Endodermal cell (in vitro differentiated cells): ENCODE measurements at regions not wholly inside any gene's neighbourhood (a gene's known extent, or its start where the extent isn't known, plus 50 kb on each side); places are given as distances from the start of the nearest gene placed in this dataset.

Experiments used
- DNase-seq: peaks from one replicate; pipeline ENCODE4 v3.0.0-alpha.2; 2017
- H3K27ac ChIP-seq: 2 replicates; pipeline ENCODE4 v1.5.1; 2013; ENCODE audit warnings: mild to moderate bottlenecking, low read depth, low read length, moderate library complexity
- H3K27me3 ChIP-seq: 2 replicates; pipeline ENCODE4 v1.6.1; 2013; ENCODE audit warnings: mild to moderate bottlenecking, low read length, moderate library complexity; ENCODE audit not compliant: insufficient read depth, control insufficient read depth, poor library complexity, severe bottlenecking
- H3K36me3 ChIP-seq: 2 replicates; pipeline ENCODE4 v1.7.0; 2013; ENCODE audit warnings: mild to moderate bottlenecking, low read length, moderate library complexity; ENCODE audit not compliant: control insufficient read depth, insufficient read depth
- H3K4me1 ChIP-seq: one replicate; pipeline ENCODE4 v1.7.0; 2013; ENCODE audit warnings: low read length; ENCODE audit not compliant: control insufficient read depth, insufficient read depth
- H3K4me3 ChIP-seq: 2 replicates; pipeline ENCODE4 v1.5.1; 2013; ENCODE audit warnings: mild to moderate bottlenecking, low read length, moderate library complexity
- H3K9ac ChIP-seq: 2 replicates; pipeline ENCODE4 v1.6.1; 2013; ENCODE audit warnings: mild to moderate bottlenecking, low read length, moderate library complexity; ENCODE audit not compliant: poor library complexity, severe bottlenecking; ENCODE audit errors: extremely low read depth
- H3K9me3 ChIP-seq: 2 replicates; pipeline ENCODE4 v1.6.1; 2013; ENCODE audit warnings: mild to moderate bottlenecking, low read length, moderate library complexity; ENCODE audit not compliant: control insufficient read depth
- H3K27ac Mint-ChIP-seq: 2 replicates; pipeline ENCODE4 v1.8.0; 2020; ENCODE audit warnings: mixed read lengths
- H3K27me3 Mint-ChIP-seq: 2 replicates; pipeline ENCODE4 v1.8.0; 2021; ENCODE audit warnings: mild to moderate bottlenecking, mixed read lengths; ENCODE audit not compliant: insufficient read depth
- H3K36me3 Mint-ChIP-seq: 2 replicates; pipeline ENCODE4 v1.8.0; 2020; ENCODE audit warnings: low read depth, mixed read lengths
- H3K4me1 Mint-ChIP-seq: 2 replicates; pipeline ENCODE4 v1.8.0; 2020; ENCODE audit warnings: mixed read lengths
- H3K4me3 Mint-ChIP-seq: 2 replicates; pipeline ENCODE4 v1.8.0; 2020; ENCODE audit warnings: mild to moderate bottlenecking, moderate library complexity, mixed read lengths
- H3K9me3 Mint-ChIP-seq: 2 replicates; pipeline ENCODE4 v1.8.0; 2020; ENCODE audit warnings: mild to moderate bottlenecking, mixed read lengths
- WGBS, 2 experiments: methylation state at CpG; one replicate each; pipeline versions ENCODE4 v1.1.5 to v1.1.7; 2013; ENCODE audit warnings: missing lambda C conversion rate in 2 of 2, mixed read lengths in 1 of 2; ENCODE audit not compliant: insufficient coverage in 1 of 2, insufficient read length in 1 of 2; 5-methylcytosine and 5-hydroxymethylcytosine counted together
- TF ChIP-seq, protein P1 (sequence below): fragments of 200-600 bp; sonication (generic); conservative IDR thresholded peaks from 2 replicates; pipeline ENCODE4 v1.5.0; 2021; ENCODE audit warnings: antibody characterized with exemption, mild to moderate bottlenecking

DNA sequence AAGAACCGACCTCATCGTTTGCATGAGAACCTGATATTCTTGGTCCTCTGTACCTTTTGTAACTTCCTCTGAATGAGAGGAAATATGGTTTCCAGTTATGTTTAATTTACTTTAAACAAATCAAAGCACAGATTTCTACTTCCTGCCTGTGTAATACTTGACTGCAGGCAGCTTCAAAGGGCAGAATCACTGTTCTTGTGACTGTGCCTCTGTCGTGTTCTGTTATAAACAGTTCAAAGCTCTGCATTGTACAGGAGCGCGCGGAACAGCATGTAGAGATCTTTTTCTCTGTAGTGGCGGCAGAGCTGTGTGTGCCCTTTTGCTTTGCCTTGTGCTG is 73.2 kb upstream of the CLDN5 start:
- DNase-seq: no peak
- TF ChIP-seq, protein P1, sequence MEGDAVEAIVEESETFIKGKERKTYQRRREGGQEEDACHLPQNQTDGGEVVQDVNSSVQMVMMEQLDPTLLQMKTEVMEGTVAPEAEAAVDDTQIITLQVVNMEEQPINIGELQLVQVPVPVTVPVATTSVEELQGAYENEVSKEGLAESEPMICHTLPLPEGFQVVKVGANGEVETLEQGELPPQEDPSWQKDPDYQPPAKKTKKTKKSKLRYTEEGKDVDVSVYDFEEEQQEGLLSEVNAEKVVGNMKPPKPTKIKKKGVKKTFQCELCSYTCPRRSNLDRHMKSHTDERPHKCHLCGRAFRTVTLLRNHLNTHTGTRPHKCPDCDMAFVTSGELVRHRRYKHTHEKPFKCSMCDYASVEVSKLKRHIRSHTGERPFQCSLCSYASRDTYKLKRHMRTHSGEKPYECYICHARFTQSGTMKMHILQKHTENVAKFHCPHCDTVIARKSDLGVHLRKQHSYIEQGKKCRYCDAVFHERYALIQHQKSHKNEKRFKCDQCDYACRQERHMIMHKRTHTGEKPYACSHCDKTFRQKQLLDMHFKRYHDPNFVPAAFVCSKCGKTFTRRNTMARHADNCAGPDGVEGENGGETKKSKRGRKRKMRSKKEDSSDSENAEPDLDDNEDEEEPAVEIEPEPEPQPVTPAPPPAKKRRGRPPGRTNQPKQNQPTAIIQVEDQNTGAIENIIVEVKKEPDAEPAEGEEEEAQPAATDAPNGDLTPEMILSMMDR: no peak
- Histone ChIP-seq H3K4me1 (no peaks in the 10 kb centered on the region), H3K27me3 (no peaks in the 10 kb centered on the region), H3K36me3 (no peaks in the 10 kb centered on the region), H3K9ac (no peak overlapping the region), H3K4me3 (no peak overlapping the region), H3K27ac (no peak overlapping the region), H3K9me3 (no peaks in the 10 kb centered on the region)
- H3K27me3 Mint-ChIP-seq: no peaks in the 10 kb centered on the region
- no peak overlapping the region for H3K4me3 Mint-ChIP-seq
- no peaks in the 10 kb centered on the region for H3K9me3 Mint-ChIP-seq
- no peak overlapping the region for H3K27ac Mint-ChIP-seq
- no peaks in the 10 kb centered on the region for H3K36me3 Mint-ChIP-seq
- no peaks in the 10 kb centered on the region for H3K4me1 Mint-ChIP-seq
- 88 to 96% methylated on average over 5 of the region's 7 CpGs for WGBS, 2 experiments

DNA sequence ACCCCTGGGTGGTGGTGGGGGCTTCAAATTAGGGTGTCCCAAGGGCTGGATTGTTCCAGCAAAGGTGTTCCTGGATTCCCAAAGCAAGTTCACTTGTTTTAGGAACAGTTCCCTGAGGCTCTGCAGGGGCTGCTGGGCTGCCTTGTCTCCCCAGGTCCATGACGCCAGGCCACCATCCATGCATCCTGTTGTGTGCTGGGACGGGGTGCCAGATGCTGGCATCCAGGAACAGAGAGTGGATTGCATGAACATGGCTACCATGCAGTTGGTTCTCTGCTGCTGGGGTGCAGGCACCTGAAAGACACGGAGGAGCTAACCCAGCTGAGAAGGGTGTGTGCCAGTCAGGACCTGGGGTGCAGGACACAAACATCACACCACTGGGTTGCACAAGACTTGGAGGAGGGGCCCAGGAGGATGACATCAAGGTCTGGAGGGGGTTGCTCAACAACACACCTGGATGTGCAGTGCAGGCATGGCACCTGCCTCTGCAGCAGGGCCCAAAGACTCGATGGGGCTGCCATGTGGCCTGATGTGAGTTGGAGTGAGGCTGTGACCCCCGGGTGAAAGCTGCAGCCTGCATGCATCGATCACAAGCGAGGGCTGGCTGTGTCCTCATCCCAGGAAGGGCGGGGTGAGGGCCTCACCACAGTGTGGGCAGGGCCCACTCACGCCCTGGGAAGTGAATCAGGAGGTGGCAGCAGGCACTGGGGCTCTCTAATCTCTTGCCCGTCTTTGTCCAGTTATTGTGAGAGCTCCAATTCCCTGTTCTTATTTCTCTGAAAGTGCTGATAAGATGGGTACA is 74.0 kb upstream of the CLDN5 start:
- H3K36me3 ChIP-seq: no peaks in the 10 kb centered on the region
- whole genome bisulfite sequencing, 2 experiments: 90 to 93% methylated on average over 5 to 10 of the region's 10 CpGs
- H3K4me3 ChIP-seq: no peak overlapping the region
- Mint-ChIP-seq H3K9me3 (no peaks in the 10 kb centered on the region), H3K27ac (no peak overlapping the region), H3K4me1 (no peaks in the 10 kb centered on the region), H3K36me3 (no peaks in the 10 kb centered on the region), H3K27me3 (no peaks in the 10 kb centered on the region), H3K4me3 (no peak overlapping the region)
- no peaks in the 10 kb centered on the region for H3K4me1 ChIP-seq
- H3K9ac ChIP-seq: no peak overlapping the region
- no peak for DNase-seq
- no peaks in the 10 kb centered on the region for H3K9me3 ChIP-seq
- H3K27me3 ChIP-seq: no peaks in the 10 kb centered on the region
- TF ChIP-seq, protein P1: no peak
- no peak overlapping the region for H3K27ac ChIP-seq

DNA sequence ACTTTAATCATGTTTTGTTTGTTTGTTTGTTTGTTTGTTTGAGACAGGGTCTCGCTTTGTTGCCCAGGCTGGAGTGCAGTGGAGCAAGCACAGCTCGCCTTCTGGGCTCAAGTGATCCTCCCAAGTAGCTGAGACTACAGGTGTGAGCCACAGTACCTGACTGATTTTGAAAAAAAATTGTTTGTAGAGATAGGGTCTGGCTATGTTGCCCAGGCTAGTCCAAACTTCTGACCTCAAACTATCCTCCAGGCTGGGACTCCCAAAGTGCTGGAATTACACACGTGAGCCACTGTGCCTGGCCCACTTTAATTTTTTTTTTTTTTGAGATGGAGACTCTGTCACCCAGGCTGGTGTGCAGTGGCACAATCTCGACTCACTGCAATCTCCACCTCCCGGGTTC is 74.8 kb upstream of the CLDN5 start:
- no peaks in the 10 kb centered on the region for H3K9me3 Mint-ChIP-seq
- H3K4me1 Mint-ChIP-seq: no peaks in the 10 kb centered on the region
- no peaks in the 10 kb centered on the region for H3K36me3 Mint-ChIP-seq

More for the DNA sequence above, 74.8 kb upstream of the CLDN5 start:
- H3K9ac ChIP-seq: no peak overlapping the region
- 92 to 97% methylated on average over 5 of the region's 5 CpGs for WGBS, 2 experiments
- no peak overlapping the region for H3K27ac Mint-ChIP-seq
- H3K9me3 ChIP-seq: no peaks in the 10 kb centered on the region
- no peak overlapping the region for H3K4me3 ChIP-seq
- H3K27me3 ChIP-seq: no peaks in the 10 kb centered on the region
- H3K27ac ChIP-seq: no peak overlapping the region
- no peak for DNase-seq
- H3K4me1 ChIP-seq: no peaks in the 10 kb centered on the region
- H3K4me3 Mint-ChIP-seq: no peak overlapping the region
- no peaks in the 10 kb centered on the region for H3K27me3 Mint-ChIP-seq
- TF ChIP-seq, protein P1: no peak
- no peaks in the 10 kb centered on the region for H3K36me3 ChIP-seq
